ENCODE measurements at regions not wholly inside any gene's neighbourhood (a gene's known extent, or its start where the extent isn't known, plus 50 kb on each side); places are given as distances from the start of the nearest gene placed in this dataset.

DNA sequence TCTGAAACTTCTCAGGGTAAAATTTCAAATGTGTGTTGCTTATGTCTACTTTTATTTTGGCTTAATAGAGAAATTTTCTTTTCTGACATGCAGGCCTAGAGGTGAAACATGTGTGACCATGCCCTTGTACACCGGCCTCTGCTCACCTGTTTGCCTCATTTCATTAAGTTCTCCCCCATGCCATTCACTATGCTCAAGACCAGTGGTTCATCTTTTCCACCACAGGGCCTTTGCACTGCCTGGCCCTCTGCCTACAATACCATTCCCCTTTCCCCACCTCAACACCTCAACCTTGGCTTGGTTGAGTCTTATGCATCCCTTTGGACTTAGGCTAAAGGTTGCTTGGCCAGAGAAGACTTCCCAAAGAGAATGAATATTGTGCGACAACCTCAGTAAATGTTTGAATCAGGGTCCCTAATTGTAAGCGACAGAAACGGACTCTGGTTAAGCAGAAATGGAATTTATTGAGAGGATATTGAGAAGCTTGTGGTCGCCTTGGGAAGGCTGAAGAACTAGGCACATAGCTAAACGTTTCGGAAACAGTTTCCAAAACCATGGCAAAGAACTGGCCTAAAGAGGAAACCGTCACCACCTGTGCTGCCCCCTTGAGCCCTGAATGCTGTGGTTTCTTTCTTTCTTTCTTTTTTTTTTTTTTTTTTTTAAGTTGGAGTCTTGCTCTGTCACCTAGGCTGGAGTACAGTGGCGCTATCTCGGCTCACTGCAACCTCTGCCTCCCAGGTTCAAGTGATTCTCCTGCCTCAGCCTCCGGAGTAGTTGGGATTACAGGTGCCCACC, 152.2 kb downstream of the SOX4 start:
- DNase-seq (ENCODE audit: low spot score): no peak
- WGBS: 97% methylated on average over 11 of the region's 11 CpGs

DNA sequence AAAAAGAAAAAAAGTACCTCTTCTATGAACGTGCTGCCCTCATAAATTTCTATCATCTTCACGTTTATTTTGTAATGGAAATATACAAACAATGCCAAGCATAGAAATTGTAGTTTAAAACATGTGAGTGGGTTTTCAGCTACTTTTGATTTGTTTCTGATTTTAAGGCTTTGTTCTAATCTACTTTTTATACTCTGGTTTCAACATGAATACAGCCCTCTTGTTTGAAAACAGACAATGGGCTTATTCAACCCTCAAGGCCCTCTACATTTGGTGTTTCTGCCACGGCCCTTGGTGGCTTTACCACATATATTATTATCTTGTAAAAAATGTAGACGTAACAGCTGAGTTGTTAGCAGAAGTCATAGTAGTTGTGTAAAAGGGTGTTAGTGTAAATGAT, 153.9 kb downstream of the SOX4 start:
- 82% methylated on average over 4 of the region's 4 CpGs for WGBS
- DNase-seq (ENCODE audit: low spot score): no peak

More for the DNA sequence above, 152.2 kb downstream of the SOX4 start:
- no peaks in the 10 kb centered on the region for H3K9me3 ChIP-seq (ENCODE audit: control insufficient read depth in 4 of 4, low read length in 3 of 4)
- no peaks in the 10 kb centered on the region for H3K36me3 ChIP-seq (ENCODE audit: control insufficient read depth in 4 of 4, insufficient read depth in 3 of 4, low read depth in 1 of 4, low read length in 3 of 4)
- no peak overlapping the region for H3K27ac ChIP-seq (ENCODE audit: low read depth in 1 of 2, low read length in 2 of 2)
- H3K9ac ChIP-seq (ENCODE audit: low read depth in 1 of 2, low read length in 2 of 2): no peak overlapping the region
- no peaks in the 10 kb centered on the region for H3K27me3 ChIP-seq (ENCODE audit: control insufficient read depth in 4 of 4, insufficient read depth in 4 of 4, low read length in 3 of 4)
- TF ChIP-seq FOXA2 (IDR thresholded peaks at IDR 0.05) (no peak), NR2F2 (IDR thresholded peaks at IDR 0.05) (no peak), RXRA (IDR thresholded peaks at IDR 0.05) (no peak), EGR1 (IDR thresholded peaks at IDR 0.05; ENCODE audit: low read depth in 2 of 2) (no peak), TAF1 (conservative IDR thresholded peaks at IDR 0.05) (no peak), GABPA (IDR thresholded peaks at IDR 0.05 in 1 of 2, conservative IDR thresholded peaks at IDR 0.05 in 1 of 2) (no peak), RAD21 (IDR thresholded peaks at IDR 0.05) (no peak), HNF4A (conservative IDR thresholded peaks at IDR 0.05) (no peak), YY1 (IDR thresholded peaks at IDR 0.05) (no peak), JUND (IDR thresholded peaks at IDR 0.05) (no peak), FOXA1 (IDR thresholded peaks at IDR 0.05) (no peak), HNF4G (IDR thresholded peaks at IDR 0.05) (no peak)
- TF ChIP-seq, protein P1, sequence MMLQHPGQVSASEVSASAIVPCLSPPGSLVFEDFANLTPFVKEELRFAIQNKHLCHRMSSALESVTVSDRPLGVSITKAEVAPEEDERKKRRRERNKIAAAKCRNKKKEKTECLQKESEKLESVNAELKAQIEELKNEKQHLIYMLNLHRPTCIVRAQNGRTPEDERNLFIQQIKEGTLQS (IDR thresholded peaks at IDR 0.05): no peak
- TF ChIP-seq, protein P2, sequence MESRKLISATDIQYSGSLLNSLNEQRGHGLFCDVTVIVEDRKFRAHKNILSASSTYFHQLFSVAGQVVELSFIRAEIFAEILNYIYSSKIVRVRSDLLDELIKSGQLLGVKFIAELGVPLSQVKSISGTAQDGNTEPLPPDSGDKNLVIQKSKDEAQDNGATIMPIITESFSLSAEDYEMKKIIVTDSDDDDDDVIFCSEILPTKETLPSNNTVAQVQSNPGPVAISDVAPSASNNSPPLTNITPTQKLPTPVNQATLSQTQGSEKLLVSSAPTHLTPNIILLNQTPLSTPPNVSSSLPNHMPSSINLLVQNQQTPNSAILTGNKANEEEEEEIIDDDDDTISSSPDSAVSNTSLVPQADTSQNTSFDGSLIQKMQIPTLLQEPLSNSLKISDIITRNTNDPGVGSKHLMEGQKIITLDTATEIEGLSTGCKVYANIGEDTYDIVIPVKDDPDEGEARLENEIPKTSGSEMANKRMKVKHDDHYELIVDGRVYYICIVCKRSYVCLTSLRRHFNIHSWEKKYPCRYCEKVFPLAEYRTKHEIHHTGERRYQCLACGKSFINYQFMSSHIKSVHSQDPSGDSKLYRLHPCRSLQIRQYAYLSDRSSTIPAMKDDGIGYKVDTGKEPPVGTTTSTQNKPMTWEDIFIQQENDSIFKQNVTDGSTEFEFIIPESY (IDR thresholded peaks at IDR 0.05): no peak
- TF ChIP-seq, protein P3, sequence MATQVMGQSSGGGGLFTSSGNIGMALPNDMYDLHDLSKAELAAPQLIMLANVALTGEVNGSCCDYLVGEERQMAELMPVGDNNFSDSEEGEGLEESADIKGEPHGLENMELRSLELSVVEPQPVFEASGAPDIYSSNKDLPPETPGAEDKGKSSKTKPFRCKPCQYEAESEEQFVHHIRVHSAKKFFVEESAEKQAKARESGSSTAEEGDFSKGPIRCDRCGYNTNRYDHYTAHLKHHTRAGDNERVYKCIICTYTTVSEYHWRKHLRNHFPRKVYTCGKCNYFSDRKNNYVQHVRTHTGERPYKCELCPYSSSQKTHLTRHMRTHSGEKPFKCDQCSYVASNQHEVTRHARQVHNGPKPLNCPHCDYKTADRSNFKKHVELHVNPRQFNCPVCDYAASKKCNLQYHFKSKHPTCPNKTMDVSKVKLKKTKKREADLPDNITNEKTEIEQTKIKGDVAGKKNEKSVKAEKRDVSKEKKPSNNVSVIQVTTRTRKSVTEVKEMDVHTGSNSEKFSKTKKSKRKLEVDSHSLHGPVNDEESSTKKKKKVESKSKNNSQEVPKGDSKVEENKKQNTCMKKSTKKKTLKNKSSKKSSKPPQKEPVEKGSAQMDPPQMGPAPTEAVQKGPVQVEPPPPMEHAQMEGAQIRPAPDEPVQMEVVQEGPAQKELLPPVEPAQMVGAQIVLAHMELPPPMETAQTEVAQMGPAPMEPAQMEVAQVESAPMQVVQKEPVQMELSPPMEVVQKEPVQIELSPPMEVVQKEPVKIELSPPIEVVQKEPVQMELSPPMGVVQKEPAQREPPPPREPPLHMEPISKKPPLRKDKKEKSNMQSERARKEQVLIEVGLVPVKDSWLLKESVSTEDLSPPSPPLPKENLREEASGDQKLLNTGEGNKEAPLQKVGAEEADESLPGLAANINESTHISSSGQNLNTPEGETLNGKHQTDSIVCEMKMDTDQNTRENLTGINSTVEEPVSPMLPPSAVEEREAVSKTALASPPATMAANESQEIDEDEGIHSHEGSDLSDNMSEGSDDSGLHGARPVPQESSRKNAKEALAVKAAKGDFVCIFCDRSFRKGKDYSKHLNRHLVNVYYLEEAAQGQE (IDR thresholded peaks at IDR 0.05): no peak
- TF ChIP-seq, protein P4, sequence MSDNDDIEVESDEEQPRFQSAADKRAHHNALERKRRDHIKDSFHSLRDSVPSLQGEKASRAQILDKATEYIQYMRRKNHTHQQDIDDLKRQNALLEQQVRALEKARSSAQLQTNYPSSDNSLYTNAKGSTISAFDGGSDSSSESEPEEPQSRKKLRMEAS (IDR thresholded peaks at IDR 0.05): no peak
- no peak overlapping the region for H3K4me3 ChIP-seq (ENCODE audit: low read depth in 1 of 3, low read length in 3 of 3)
- H3K4me1 ChIP-seq (ENCODE audit: control insufficient read depth in 4 of 4, insufficient read depth in 4 of 4, low read length in 3 of 4): no peaks in the 10 kb centered on the region

More for the DNA sequence above, 153.9 kb downstream of the SOX4 start:
- Histone ChIP-seq H3K4me3 (ENCODE audit: low read depth in 1 of 3, low read length in 3 of 3) (no peak overlapping the region), H3K9me3 (ENCODE audit: control insufficient read depth in 4 of 4, low read length in 3 of 4) (no peaks in the 10 kb centered on the region), H3K27ac (ENCODE audit: low read depth in 1 of 2, low read length in 2 of 2) (no peak overlapping the region), H3K36me3 (ENCODE audit: control insufficient read depth in 4 of 4, insufficient read depth in 3 of 4, low read depth in 1 of 4, low read length in 3 of 4) (no peaks in the 10 kb centered on the region), H3K27me3 (ENCODE audit: control insufficient read depth in 4 of 4, insufficient read depth in 4 of 4, low read length in 3 of 4) (no peaks in the 10 kb centered on the region), H3K4me1 (ENCODE audit: control insufficient read depth in 4 of 4, insufficient read depth in 4 of 4, low read length in 3 of 4) (no peaks in the 10 kb centered on the region), H3K9ac (ENCODE audit: low read depth in 1 of 2, low read length in 2 of 2) (no peak overlapping the region)
- no peak for TF ChIP-seq HNF4G (IDR thresholded peaks at IDR 0.05)
- TF ChIP-seq FOXA1 (IDR thresholded peaks at IDR 0.05): no peak
- TF ChIP-seq, protein P5, sequence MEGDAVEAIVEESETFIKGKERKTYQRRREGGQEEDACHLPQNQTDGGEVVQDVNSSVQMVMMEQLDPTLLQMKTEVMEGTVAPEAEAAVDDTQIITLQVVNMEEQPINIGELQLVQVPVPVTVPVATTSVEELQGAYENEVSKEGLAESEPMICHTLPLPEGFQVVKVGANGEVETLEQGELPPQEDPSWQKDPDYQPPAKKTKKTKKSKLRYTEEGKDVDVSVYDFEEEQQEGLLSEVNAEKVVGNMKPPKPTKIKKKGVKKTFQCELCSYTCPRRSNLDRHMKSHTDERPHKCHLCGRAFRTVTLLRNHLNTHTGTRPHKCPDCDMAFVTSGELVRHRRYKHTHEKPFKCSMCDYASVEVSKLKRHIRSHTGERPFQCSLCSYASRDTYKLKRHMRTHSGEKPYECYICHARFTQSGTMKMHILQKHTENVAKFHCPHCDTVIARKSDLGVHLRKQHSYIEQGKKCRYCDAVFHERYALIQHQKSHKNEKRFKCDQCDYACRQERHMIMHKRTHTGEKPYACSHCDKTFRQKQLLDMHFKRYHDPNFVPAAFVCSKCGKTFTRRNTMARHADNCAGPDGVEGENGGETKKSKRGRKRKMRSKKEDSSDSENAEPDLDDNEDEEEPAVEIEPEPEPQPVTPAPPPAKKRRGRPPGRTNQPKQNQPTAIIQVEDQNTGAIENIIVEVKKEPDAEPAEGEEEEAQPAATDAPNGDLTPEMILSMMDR (IDR thresholded peaks at IDR 0.05; ENCODE audit: low read depth, low read length, missing input control): no peak
- no peak for TF ChIP-seq RAD21 (IDR thresholded peaks at IDR 0.05)
- no peak for TF ChIP-seq SP1 (IDR thresholded peaks at IDR 0.05)
- TF ChIP-seq, protein P4 (IDR thresholded peaks at IDR 0.05): no peak
- TF ChIP-seq, protein P3 (IDR thresholded peaks at IDR 0.05): no peak
- no peak for TF ChIP-seq JUND (IDR thresholded peaks at IDR 0.05)
